Mucosa of descending colon (tissue), 3 donors: ENCODE measurements at regions not wholly inside any gene's neighbourhood (a gene's known extent, or its start where the extent isn't known, plus 50 kb on each side); places are given as distances from the start of the nearest gene placed in this dataset.
A peak's percentile ranks its signal among the peaks of the same experiment; 100 is the strongest.

Experiments
- ATAC-seq: fragments of 200-7000 bp; cut with Tn5 transposase; one replicate; pipeline ENCODE4 v1.9.1; 2020; ENCODE audit warnings: mild to moderate bottlenecking, moderate library complexity
- DNase-seq, 3 donors: peaks; one replicate each; pipeline ENCODE4 v3.0.0-alpha.2; 2020
- H3K36me3 ChIP-seq: fragments of 200-600 bp; one replicate; pipeline ENCODE4 v1.8.0; 2021; ENCODE audit warnings: low read depth, mild to moderate bottlenecking
- H3K4me1 ChIP-seq: fragments of 200-600 bp; one replicate; pipeline ENCODE4 v1.8.0; 2021; ENCODE audit warnings: low read depth, mild to moderate bottlenecking
- H3K4me3 ChIP-seq: fragments of 200-600 bp; one replicate; pipeline ENCODE4 v1.8.0; 2021; ENCODE audit warnings: mild to moderate bottlenecking
- H3K9me3 ChIP-seq: fragments of 200-600 bp; one replicate; pipeline ENCODE4 v1.8.0; 2021; ENCODE audit warnings: mild to moderate bottlenecking
- CTCF ChIP-seq: fragments of 200-600 bp; IDR thresholded peaks from one replicate; pipeline ENCODE4 v1.8.0; 2022; ENCODE audit warnings: antibody characterized with exemption, mild to moderate bottlenecking
- intact Hi-C, 2 donors: fragments of 100-400 bp; cut with DNase I in 1 of 2; cut with micrococcal nuclease in 1 of 2; formaldehyde crosslinking; loops; one replicate each; pipeline versions ENCODE4 v1.11.0 to v1.11.1; 2022; cut with DNase I, micrococcal nuclease
- donor health status: DM: no; HTN: no; CAD: no; lungs with moderate emphysema.
- donor health status: DM: no; HTN: no; CAD: no.
- donor health status: DM: no; HTN: yes; CAD: no.

GRCh38 chr9:75231167-75231566, 142.9 kb downstream of the OSTF1 start:
- TF ChIP-seq CTCF, result no peak
- no peaks in the 10 kb centered on the region for H3K36me3 ChIP-seq

GRCh38 chr9:75233011-75233410, 144.7 kb downstream of the OSTF1 start:
- ATAC-seq, result no peak
- no peak for TF ChIP-seq CTCF
- H3K4me3 ChIP-seq, result no peak overlapping the region
- peaks cover 24% of the 10 kb centered on the region for H3K4me1 ChIP-seq
- H3K36me3 ChIP-seq, result no peaks in the 10 kb centered on the region
- intact Hi-C loops, result no loop called here
- DNase-seq, result no peak
- H3K9me3 ChIP-seq, result no peaks in the 10 kb centered on the region

More at GRCh38 chr9:75231167-75231566, 142.9 kb downstream of the OSTF1 start:
- DNase-seq (peak in 1 of 3 donors; percentile 40), ATAC-seq (peak; percentile 62)
- Histone ChIP-seq H3K4me1 (peaks cover 24% of the 10 kb centered on the region), H3K9me3 (peaks cover 8% of the 10 kb centered on the region), H3K4me3 (no peak overlapping the region)
- intact Hi-C loops, result no loop called here

- Histone ChIP-seq H3K36me3 (no peaks in the 10 kb centered on the region), H3K4me1 (peaks cover 15% of the 10 kb centered on the region), H3K9me3 (no peaks in the 10 kb centered on the region), H3K4me3 (no peak overlapping the region)
- DNase-seq, result no peak
- peak; percentile 57 for ATAC-seq
- intact Hi-C loops, result no loop called here
- TF ChIP-seq CTCF, result no peak
Observed at GRCh38 chr9:75235632-75236031, 147.3 kb downstream of the OSTF1 start.

- intact Hi-C loops, result no loop called here
- peak in 2 of 3 donors; percentile 50 to 89 for DNase-seq
- Histone ChIP-seq H3K4me3 (no peak overlapping the region), H3K9me3 (no peaks in the 10 kb centered on the region), H3K36me3 (no peaks in the 10 kb centered on the region), H3K4me1 (no peaks in the 10 kb centered on the region)
- peak; percentile 39 for TF ChIP-seq CTCF
- ATAC-seq, result peak; percentile 92
Observed at GRCh38 chr9:75238311-75238976, 150.1 kb downstream of the OSTF1 start.

- H3K4me3 ChIP-seq, result no peak overlapping the region
Observed at GRCh38 chr9:75239176-75239575, 150.9 kb downstream of the OSTF1 start.

More at GRCh38 chr9:75239176-75239575, 150.9 kb downstream of the OSTF1 start:
- no peak for DNase-seq
- peak; percentile 37 for ATAC-seq
- TF ChIP-seq CTCF, result no peak
- Histone ChIP-seq H3K36me3 (no peaks in the 10 kb centered on the region), H3K9me3 (no peaks in the 10 kb centered on the region), H3K4me1 (no peaks in the 10 kb centered on the region)
- intact Hi-C loops, result no loop called here
